ENCODE measurements at regions not wholly inside any gene's neighbourhood (a gene's known extent, or its start where the extent isn't known, plus 50 kb on each side); places are given as distances from the start of the nearest gene placed in this dataset.

DNA sequence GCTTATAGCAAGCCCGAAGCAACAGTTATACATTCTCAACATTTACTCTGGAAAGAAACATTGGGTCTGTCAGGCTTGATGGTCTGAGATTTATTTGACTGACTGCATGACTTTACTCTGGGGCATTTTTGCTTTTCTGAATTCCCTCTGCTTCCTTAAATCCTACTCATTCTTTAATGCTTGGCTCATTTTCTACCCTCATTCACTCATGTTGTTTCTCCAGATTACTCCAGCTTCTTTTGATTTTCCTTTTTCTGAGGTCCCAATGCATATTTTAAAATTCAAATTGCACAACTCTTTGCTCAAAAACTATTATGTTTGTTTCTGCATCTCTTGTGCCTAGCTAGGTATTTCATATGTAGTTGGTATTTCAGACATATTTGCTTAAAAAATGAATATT lies 2002.9 kb upstream of the NUDT12 start:
- H3K27me3 ChIP-seq (ENCODE audit: control insufficient read depth in 4 of 4, insufficient read depth in 4 of 4, low read length in 3 of 4) = no peaks in the 10 kb centered on the region
- H3K36me3 ChIP-seq (ENCODE audit: control insufficient read depth in 4 of 4, insufficient read depth in 3 of 4, low read depth in 1 of 4, low read length in 3 of 4) = no peaks in the 10 kb centered on the region
- no peak overlapping the region for H3K9ac ChIP-seq (ENCODE audit: low read depth in 1 of 2, low read length in 2 of 2)
- no peak overlapping the region for H3K27ac ChIP-seq (ENCODE audit: low read depth in 1 of 2, low read length in 2 of 2)
- no peaks in the 10 kb centered on the region for H3K4me1 ChIP-seq (ENCODE audit: control insufficient read depth in 4 of 4, insufficient read depth in 4 of 4, low read length in 3 of 4)
- TF ChIP-seq HNF4G (IDR thresholded peaks at IDR 0.05) = no peak
- TF ChIP-seq, protein P1, sequence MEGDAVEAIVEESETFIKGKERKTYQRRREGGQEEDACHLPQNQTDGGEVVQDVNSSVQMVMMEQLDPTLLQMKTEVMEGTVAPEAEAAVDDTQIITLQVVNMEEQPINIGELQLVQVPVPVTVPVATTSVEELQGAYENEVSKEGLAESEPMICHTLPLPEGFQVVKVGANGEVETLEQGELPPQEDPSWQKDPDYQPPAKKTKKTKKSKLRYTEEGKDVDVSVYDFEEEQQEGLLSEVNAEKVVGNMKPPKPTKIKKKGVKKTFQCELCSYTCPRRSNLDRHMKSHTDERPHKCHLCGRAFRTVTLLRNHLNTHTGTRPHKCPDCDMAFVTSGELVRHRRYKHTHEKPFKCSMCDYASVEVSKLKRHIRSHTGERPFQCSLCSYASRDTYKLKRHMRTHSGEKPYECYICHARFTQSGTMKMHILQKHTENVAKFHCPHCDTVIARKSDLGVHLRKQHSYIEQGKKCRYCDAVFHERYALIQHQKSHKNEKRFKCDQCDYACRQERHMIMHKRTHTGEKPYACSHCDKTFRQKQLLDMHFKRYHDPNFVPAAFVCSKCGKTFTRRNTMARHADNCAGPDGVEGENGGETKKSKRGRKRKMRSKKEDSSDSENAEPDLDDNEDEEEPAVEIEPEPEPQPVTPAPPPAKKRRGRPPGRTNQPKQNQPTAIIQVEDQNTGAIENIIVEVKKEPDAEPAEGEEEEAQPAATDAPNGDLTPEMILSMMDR (IDR thresholded peaks at IDR 0.05; ENCODE audit: low read depth, low read length, missing input control) = no peak
- TF ChIP-seq FOXA1 (IDR thresholded peaks at IDR 0.05) = no peak
- no peak for TF ChIP-seq YY1 (IDR thresholded peaks at IDR 0.05)
- TF ChIP-seq GABPA (IDR thresholded peaks at IDR 0.05 in 1 of 2, conservative IDR thresholded peaks at IDR 0.05 in 1 of 2) = no peak
- TF ChIP-seq, protein P2, sequence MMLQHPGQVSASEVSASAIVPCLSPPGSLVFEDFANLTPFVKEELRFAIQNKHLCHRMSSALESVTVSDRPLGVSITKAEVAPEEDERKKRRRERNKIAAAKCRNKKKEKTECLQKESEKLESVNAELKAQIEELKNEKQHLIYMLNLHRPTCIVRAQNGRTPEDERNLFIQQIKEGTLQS (IDR thresholded peaks at IDR 0.05) = no peak
- TF ChIP-seq, protein P3, sequence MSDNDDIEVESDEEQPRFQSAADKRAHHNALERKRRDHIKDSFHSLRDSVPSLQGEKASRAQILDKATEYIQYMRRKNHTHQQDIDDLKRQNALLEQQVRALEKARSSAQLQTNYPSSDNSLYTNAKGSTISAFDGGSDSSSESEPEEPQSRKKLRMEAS (IDR thresholded peaks at IDR 0.05) = no peak
- no peak for TF ChIP-seq JUND (IDR thresholded peaks at IDR 0.05)
- no peak for TF ChIP-seq FOXA2 (IDR thresholded peaks at IDR 0.05)
- TF ChIP-seq HNF4A (conservative IDR thresholded peaks at IDR 0.05) = no peak
- TF ChIP-seq, protein P4, sequence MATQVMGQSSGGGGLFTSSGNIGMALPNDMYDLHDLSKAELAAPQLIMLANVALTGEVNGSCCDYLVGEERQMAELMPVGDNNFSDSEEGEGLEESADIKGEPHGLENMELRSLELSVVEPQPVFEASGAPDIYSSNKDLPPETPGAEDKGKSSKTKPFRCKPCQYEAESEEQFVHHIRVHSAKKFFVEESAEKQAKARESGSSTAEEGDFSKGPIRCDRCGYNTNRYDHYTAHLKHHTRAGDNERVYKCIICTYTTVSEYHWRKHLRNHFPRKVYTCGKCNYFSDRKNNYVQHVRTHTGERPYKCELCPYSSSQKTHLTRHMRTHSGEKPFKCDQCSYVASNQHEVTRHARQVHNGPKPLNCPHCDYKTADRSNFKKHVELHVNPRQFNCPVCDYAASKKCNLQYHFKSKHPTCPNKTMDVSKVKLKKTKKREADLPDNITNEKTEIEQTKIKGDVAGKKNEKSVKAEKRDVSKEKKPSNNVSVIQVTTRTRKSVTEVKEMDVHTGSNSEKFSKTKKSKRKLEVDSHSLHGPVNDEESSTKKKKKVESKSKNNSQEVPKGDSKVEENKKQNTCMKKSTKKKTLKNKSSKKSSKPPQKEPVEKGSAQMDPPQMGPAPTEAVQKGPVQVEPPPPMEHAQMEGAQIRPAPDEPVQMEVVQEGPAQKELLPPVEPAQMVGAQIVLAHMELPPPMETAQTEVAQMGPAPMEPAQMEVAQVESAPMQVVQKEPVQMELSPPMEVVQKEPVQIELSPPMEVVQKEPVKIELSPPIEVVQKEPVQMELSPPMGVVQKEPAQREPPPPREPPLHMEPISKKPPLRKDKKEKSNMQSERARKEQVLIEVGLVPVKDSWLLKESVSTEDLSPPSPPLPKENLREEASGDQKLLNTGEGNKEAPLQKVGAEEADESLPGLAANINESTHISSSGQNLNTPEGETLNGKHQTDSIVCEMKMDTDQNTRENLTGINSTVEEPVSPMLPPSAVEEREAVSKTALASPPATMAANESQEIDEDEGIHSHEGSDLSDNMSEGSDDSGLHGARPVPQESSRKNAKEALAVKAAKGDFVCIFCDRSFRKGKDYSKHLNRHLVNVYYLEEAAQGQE (IDR thresholded peaks at IDR 0.05) = no peak
- no peak for TF ChIP-seq SP1 (IDR thresholded peaks at IDR 0.05)
- H3K9me3 ChIP-seq (ENCODE audit: control insufficient read depth in 4 of 4, low read length in 3 of 4) = peaks cover 0 to 4% (median 0%) of the 10 kb centered on the region in 4 donors
- 72% methylated on average over 1 of the region's 1 CpG for WGBS
- no peak for DNase-seq (ENCODE audit: low spot score)
- no peak overlapping the region for H3K4me3 ChIP-seq (ENCODE audit: low read depth in 1 of 3, low read length in 3 of 3)

DNA sequence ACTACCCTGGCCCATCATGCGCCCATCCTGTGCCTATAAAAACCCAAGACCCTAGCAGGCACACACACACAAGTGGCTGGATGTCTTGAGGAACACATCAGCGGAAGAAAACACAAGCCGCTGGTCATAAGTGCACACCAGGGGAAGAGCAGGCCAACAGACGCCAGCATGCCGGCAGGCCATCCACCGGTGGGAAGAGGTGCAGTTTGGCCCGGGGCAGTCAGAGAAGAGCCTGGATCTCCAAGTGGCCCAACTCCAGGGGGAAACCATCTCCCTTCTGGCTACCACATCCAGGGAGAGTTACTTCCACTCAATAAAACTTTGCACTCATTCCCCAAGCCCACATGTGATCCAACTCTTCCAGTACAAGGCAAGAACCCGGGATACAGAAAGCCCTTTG lies 2001.3 kb upstream of the NUDT12 start:
- Histone ChIP-seq H3K4me3 (ENCODE audit: low read depth in 1 of 3, low read length in 3 of 3) (no peak overlapping the region), H3K9me3 (ENCODE audit: control insufficient read depth in 4 of 4, low read length in 3 of 4) (peaks cover 0 to 4% (median 0%) of the 10 kb centered on the region in 4 donors), H3K4me1 (ENCODE audit: control insufficient read depth in 4 of 4, insufficient read depth in 4 of 4, low read length in 3 of 4) (no peaks in the 10 kb centered on the region), H3K9ac (ENCODE audit: low read depth in 1 of 2, low read length in 2 of 2) (no peak overlapping the region), H3K27ac (ENCODE audit: low read depth in 1 of 2, low read length in 2 of 2) (no peak overlapping the region), H3K27me3 (ENCODE audit: control insufficient read depth in 4 of 4, insufficient read depth in 4 of 4, low read length in 3 of 4) (no peaks in the 10 kb centered on the region), H3K36me3 (ENCODE audit: control insufficient read depth in 4 of 4, insufficient read depth in 3 of 4, low read depth in 1 of 4, low read length in 3 of 4) (no peaks in the 10 kb centered on the region)
- WGBS = 89% methylated on average over 8 of the region's 8 CpGs
- TF ChIP-seq HNF4A (conservative IDR thresholded peaks at IDR 0.05) = no peak
- no peak for TF ChIP-seq YY1 (IDR thresholded peaks at IDR 0.05)
- no peak for TF ChIP-seq FOXA1 (IDR thresholded peaks at IDR 0.05)
- TF ChIP-seq RAD21 (IDR thresholded peaks at IDR 0.05) = no peak
- TF ChIP-seq RXRA (IDR thresholded peaks at IDR 0.05) = no peak
- no peak for TF ChIP-seq JUND (IDR thresholded peaks at IDR 0.05)
- TF ChIP-seq GABPA (IDR thresholded peaks at IDR 0.05 in 1 of 2, conservative IDR thresholded peaks at IDR 0.05 in 1 of 2) = no peak
- TF ChIP-seq, protein P3 (IDR thresholded peaks at IDR 0.05) = no peak
- TF ChIP-seq, protein P1 (IDR thresholded peaks at IDR 0.05; ENCODE audit: low read depth, low read length, missing input control) = no peak
- no peak for TF ChIP-seq NR2F2 (IDR thresholded peaks at IDR 0.05)
- no peak for TF ChIP-seq FOXA2 (IDR thresholded peaks at IDR 0.05)
- TF ChIP-seq SP1 (IDR thresholded peaks at IDR 0.05) = no peak
- TF ChIP-seq, protein P4 (IDR thresholded peaks at IDR 0.05) = no peak
- TF ChIP-seq EGR1 (IDR thresholded peaks at IDR 0.05; ENCODE audit: low read depth in 2 of 2) = no peak
- no peak for DNase-seq (ENCODE audit: low spot score)

Measured in liver (tissue), 8 donors.